ENCODE measurements at regions not wholly inside any gene's neighbourhood (a gene's known extent, or its start where the extent isn't known, plus 50 kb on each side); places are given as distances from the start of the nearest gene placed in this dataset.

DNA sequence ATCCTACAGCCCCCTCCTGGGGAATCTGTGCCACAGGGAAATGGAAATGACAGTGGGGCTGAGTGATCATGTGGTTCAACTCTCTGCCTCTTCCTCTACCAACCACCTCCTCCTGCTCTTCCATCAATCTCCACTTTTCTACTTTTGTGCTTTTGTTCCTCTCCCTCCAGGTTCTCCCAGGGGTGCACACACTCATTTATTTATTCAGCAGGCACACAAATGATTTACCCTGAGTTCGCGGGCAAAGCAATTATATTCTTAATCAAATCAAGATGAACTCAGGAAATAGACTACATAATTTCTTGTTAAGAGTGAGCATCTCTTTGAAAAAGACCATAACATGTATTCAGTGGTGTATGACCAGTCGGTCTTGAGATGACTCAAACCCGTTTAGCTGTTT, 69.2 kb downstream of the VCX3A start:
- WGBS, result 82% methylated on average over 4 of the region's 4 CpGs
- no peak for DNase-seq (ENCODE audit: low spot score)
- Histone ChIP-seq H3K27ac (ENCODE audit: low read depth in 1 of 2, low read length in 2 of 2) (no peak overlapping the region), H3K9me3 (ENCODE audit: control insufficient read depth in 4 of 4, low read length in 3 of 4) (peaks cover 0 to 2% (median 0%) of the 10 kb centered on the region in 4 donors), H3K4me3 (ENCODE audit: low read depth in 1 of 3, low read length in 3 of 3) (no peak overlapping the region), H3K27me3 (ENCODE audit: control insufficient read depth in 4 of 4, insufficient read depth in 4 of 4, low read length in 3 of 4) (no peaks in the 10 kb centered on the region), H3K9ac (ENCODE audit: low read depth in 1 of 2, low read length in 2 of 2) (no peak overlapping the region), H3K4me1 (ENCODE audit: control insufficient read depth in 4 of 4, insufficient read depth in 4 of 4, low read length in 3 of 4) (no peaks in the 10 kb centered on the region), H3K36me3 (ENCODE audit: control insufficient read depth in 4 of 4, insufficient read depth in 3 of 4, low read depth in 1 of 4, low read length in 3 of 4) (no peaks in the 10 kb centered on the region)
- TF ChIP-seq GABPA (IDR thresholded peaks at IDR 0.05 in 1 of 2, conservative IDR thresholded peaks at IDR 0.05 in 1 of 2) (no peak), SP1 (IDR thresholded peaks at IDR 0.05) (no peak), FOXA1 (IDR thresholded peaks at IDR 0.05) (no peak), HNF4A (conservative IDR thresholded peaks at IDR 0.05) (no peak), FOXA2 (IDR thresholded peaks at IDR 0.05) (no peak), YY1 (IDR thresholded peaks at IDR 0.05) (no peak), ATF3 (IDR thresholded peaks at IDR 0.05) (no peak), RXRA (IDR thresholded peaks at IDR 0.05) (no peak), TAF1 (conservative IDR thresholded peaks at IDR 0.05) (no peak)
- TF ChIP-seq, protein P1, sequence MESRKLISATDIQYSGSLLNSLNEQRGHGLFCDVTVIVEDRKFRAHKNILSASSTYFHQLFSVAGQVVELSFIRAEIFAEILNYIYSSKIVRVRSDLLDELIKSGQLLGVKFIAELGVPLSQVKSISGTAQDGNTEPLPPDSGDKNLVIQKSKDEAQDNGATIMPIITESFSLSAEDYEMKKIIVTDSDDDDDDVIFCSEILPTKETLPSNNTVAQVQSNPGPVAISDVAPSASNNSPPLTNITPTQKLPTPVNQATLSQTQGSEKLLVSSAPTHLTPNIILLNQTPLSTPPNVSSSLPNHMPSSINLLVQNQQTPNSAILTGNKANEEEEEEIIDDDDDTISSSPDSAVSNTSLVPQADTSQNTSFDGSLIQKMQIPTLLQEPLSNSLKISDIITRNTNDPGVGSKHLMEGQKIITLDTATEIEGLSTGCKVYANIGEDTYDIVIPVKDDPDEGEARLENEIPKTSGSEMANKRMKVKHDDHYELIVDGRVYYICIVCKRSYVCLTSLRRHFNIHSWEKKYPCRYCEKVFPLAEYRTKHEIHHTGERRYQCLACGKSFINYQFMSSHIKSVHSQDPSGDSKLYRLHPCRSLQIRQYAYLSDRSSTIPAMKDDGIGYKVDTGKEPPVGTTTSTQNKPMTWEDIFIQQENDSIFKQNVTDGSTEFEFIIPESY (IDR thresholded peaks at IDR 0.05), result no peak
- TF ChIP-seq, protein P2, sequence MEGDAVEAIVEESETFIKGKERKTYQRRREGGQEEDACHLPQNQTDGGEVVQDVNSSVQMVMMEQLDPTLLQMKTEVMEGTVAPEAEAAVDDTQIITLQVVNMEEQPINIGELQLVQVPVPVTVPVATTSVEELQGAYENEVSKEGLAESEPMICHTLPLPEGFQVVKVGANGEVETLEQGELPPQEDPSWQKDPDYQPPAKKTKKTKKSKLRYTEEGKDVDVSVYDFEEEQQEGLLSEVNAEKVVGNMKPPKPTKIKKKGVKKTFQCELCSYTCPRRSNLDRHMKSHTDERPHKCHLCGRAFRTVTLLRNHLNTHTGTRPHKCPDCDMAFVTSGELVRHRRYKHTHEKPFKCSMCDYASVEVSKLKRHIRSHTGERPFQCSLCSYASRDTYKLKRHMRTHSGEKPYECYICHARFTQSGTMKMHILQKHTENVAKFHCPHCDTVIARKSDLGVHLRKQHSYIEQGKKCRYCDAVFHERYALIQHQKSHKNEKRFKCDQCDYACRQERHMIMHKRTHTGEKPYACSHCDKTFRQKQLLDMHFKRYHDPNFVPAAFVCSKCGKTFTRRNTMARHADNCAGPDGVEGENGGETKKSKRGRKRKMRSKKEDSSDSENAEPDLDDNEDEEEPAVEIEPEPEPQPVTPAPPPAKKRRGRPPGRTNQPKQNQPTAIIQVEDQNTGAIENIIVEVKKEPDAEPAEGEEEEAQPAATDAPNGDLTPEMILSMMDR (IDR thresholded peaks at IDR 0.05; ENCODE audit: low read depth, low read length, missing input control), result no peak
- TF ChIP-seq, protein P3, sequence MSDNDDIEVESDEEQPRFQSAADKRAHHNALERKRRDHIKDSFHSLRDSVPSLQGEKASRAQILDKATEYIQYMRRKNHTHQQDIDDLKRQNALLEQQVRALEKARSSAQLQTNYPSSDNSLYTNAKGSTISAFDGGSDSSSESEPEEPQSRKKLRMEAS (IDR thresholded peaks at IDR 0.05), result no peak
- TF ChIP-seq, protein P4, sequence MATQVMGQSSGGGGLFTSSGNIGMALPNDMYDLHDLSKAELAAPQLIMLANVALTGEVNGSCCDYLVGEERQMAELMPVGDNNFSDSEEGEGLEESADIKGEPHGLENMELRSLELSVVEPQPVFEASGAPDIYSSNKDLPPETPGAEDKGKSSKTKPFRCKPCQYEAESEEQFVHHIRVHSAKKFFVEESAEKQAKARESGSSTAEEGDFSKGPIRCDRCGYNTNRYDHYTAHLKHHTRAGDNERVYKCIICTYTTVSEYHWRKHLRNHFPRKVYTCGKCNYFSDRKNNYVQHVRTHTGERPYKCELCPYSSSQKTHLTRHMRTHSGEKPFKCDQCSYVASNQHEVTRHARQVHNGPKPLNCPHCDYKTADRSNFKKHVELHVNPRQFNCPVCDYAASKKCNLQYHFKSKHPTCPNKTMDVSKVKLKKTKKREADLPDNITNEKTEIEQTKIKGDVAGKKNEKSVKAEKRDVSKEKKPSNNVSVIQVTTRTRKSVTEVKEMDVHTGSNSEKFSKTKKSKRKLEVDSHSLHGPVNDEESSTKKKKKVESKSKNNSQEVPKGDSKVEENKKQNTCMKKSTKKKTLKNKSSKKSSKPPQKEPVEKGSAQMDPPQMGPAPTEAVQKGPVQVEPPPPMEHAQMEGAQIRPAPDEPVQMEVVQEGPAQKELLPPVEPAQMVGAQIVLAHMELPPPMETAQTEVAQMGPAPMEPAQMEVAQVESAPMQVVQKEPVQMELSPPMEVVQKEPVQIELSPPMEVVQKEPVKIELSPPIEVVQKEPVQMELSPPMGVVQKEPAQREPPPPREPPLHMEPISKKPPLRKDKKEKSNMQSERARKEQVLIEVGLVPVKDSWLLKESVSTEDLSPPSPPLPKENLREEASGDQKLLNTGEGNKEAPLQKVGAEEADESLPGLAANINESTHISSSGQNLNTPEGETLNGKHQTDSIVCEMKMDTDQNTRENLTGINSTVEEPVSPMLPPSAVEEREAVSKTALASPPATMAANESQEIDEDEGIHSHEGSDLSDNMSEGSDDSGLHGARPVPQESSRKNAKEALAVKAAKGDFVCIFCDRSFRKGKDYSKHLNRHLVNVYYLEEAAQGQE (IDR thresholded peaks at IDR 0.05), result no peak

DNA sequence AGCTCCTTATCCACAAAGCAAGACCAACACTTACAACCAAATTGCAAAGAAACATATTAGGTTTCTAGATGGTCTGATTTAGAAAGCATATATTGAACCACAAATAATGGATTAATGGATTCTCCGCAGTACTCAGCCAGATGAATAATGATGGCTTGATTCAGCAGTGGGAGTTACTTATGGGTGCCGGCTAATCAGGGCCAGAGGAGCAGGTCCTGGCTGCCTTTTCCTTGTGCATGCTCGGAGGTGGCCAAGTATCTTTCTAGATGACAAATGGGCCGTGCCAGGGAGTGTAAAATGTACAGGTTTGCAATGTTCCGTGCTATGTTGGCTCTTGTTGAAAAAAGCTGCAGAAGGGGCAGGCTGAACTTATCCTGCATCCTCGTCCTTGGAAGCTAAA, 70.2 kb downstream of the VCX3A start:
- H3K4me1 ChIP-seq (ENCODE audit: control insufficient read depth in 4 of 4, insufficient read depth in 4 of 4, low read length in 3 of 4), result no peaks in the 10 kb centered on the region
- no peak overlapping the region for H3K4me3 ChIP-seq (ENCODE audit: low read depth in 1 of 3, low read length in 3 of 3)
- no peak for TF ChIP-seq RXRA (IDR thresholded peaks at IDR 0.05)
- no peak for TF ChIP-seq NR2F2 (IDR thresholded peaks at IDR 0.05)
- no peak for TF ChIP-seq ATF3 (IDR thresholded peaks at IDR 0.05)
- TF ChIP-seq, protein P4 (IDR thresholded peaks at IDR 0.05), result no peak
- no peak for TF ChIP-seq FOXA2 (IDR thresholded peaks at IDR 0.05)
- TF ChIP-seq YY1 (IDR thresholded peaks at IDR 0.05), result no peak
- no peak for TF ChIP-seq SP1 (IDR thresholded peaks at IDR 0.05)
- no peaks in the 10 kb centered on the region for H3K9me3 ChIP-seq (ENCODE audit: control insufficient read depth in 4 of 4, low read length in 3 of 4)
- WGBS, result 76% methylated on average over 6 of the region's 6 CpGs
- no peak overlapping the region for H3K9ac ChIP-seq (ENCODE audit: low read depth in 1 of 2, low read length in 2 of 2)
- no peaks in the 10 kb centered on the region for H3K27me3 ChIP-seq (ENCODE audit: control insufficient read depth in 4 of 4, insufficient read depth in 4 of 4, low read length in 3 of 4)
- DNase-seq (ENCODE audit: low spot score), result no peak
- no peaks in the 10 kb centered on the region for H3K36me3 ChIP-seq (ENCODE audit: control insufficient read depth in 4 of 4, insufficient read depth in 3 of 4, low read depth in 1 of 4, low read length in 3 of 4)
- H3K27ac ChIP-seq (ENCODE audit: low read depth in 1 of 2, low read length in 2 of 2), result no peak overlapping the region
